Progenitor cell of endocrine pancreas (in vitro differentiated cells): ENCODE measurements at regions not wholly inside any gene's neighbourhood (a gene's known extent, or its start where the extent isn't known, plus 50 kb on each side); places are given as distances from the start of the nearest gene placed in this dataset.

ENCODE experiments used
- DNase-seq: peaks from one replicate; pipeline ENCODE4 v3.0.0; 2021; ENCODE audit warnings: low spot score; ENCODE audit not compliant: unreplicated experiment
- H3K27ac Mint-ChIP-seq: 2 replicates; pipeline ENCODE4 v1.8.0; 2021; ENCODE audit warnings: mild to moderate bottlenecking, moderate library complexity, mixed read lengths
- H3K27me3 Mint-ChIP-seq: 2 replicates; pipeline ENCODE4 v1.8.0; 2021; ENCODE audit warnings: mixed read lengths
- H3K36me3 Mint-ChIP-seq: 2 replicates; pipeline ENCODE4 v1.8.0; 2022; ENCODE audit warnings: mixed read lengths; ENCODE audit not compliant: insufficient read depth
- H3K4me1 Mint-ChIP-seq: 2 replicates; pipeline ENCODE4 v1.8.0; 2021; ENCODE audit warnings: low read depth, mixed read lengths
- H3K4me3 Mint-ChIP-seq: 2 replicates; pipeline ENCODE4 v1.8.0; 2021; ENCODE audit warnings: low read depth, mild to moderate bottlenecking, moderate library complexity, mixed read lengths
- H3K9me3 Mint-ChIP-seq: 2 replicates; pipeline ENCODE4 v1.8.0; 2021; ENCODE audit warnings: low read depth, mixed read lengths
- CTCF ChIP-seq: fragments of 200-600 bp; sonication (generic); IDR thresholded peaks from one replicate; pipeline ENCODE4 v1.5.0; 2021; ENCODE audit warnings: antibody characterized with exemption, mild to moderate bottlenecking; ENCODE audit not compliant: unreplicated experiment

GRCh38 chr13:22211876-22212275 is 541.0 kb downstream of the FGF9 start:
- Mint-ChIP-seq H3K27ac (no peak overlapping the region), H3K36me3 (no peaks in the 10 kb centered on the region), H3K4me3 (no peak overlapping the region), H3K27me3 (peaks cover 5% of the 10 kb centered on the region), H3K4me1 (peaks cover 12% of the 10 kb centered on the region), H3K9me3 (no peaks in the 10 kb centered on the region)
- TF ChIP-seq CTCF: no peak
- no peak for DNase-seq

- H3K27ac Mint-ChIP-seq: no peak overlapping the region
- H3K36me3 Mint-ChIP-seq: no peaks in the 10 kb centered on the region
- H3K9me3 Mint-ChIP-seq: no peaks in the 10 kb centered on the region
- no peak for TF ChIP-seq CTCF
- H3K4me1 Mint-ChIP-seq: peaks cover 12% of the 10 kb centered on the region
- peaks cover 5% of the 10 kb centered on the region for H3K27me3 Mint-ChIP-seq
- no peak for DNase-seq
- no peak overlapping the region for H3K4me3 Mint-ChIP-seq
Measured at GRCh38 chr13:22212576-22212975, 541.7 kb downstream of the FGF9 start.

- Mint-ChIP-seq H3K27ac (no peak overlapping the region), H3K4me3 (no peak overlapping the region), H3K36me3 (no peaks in the 10 kb centered on the region), H3K27me3 (peaks cover 5% of the 10 kb centered on the region), H3K9me3 (no peaks in the 10 kb centered on the region), H3K4me1 (peaks cover 9% of the 10 kb centered on the region)
- DNase-seq: no peak
- no peak for TF ChIP-seq CTCF
Measured at GRCh38 chr13:22214184-22214583, 543.3 kb downstream of the FGF9 start.

- Mint-ChIP-seq H3K27ac (no peak overlapping the region), H3K9me3 (no peaks in the 10 kb centered on the region), H3K4me1 (peaks cover 2% of the 10 kb centered on the region), H3K36me3 (no peaks in the 10 kb centered on the region), H3K4me3 (no peak overlapping the region), H3K27me3 (no peaks in the 10 kb centered on the region)
- no peak for TF ChIP-seq CTCF
- no peak for DNase-seq
Measured at GRCh38 chr13:22218797-22219196, 547.9 kb downstream of the FGF9 start.

- Mint-ChIP-seq H3K27ac (no peak overlapping the region), H3K4me1 (peaks cover 2% of the 10 kb centered on the region), H3K27me3 (no peaks in the 10 kb centered on the region), H3K4me3 (no peak overlapping the region), H3K36me3 (no peaks in the 10 kb centered on the region), H3K9me3 (no peaks in the 10 kb centered on the region)
- DNase-seq: no peak
- no peak for TF ChIP-seq CTCF
Measured at GRCh38 chr13:22219709-22220108, 548.8 kb downstream of the FGF9 start.
